H1 (cell line): ENCODE measurements at regions not wholly inside any gene's neighbourhood (a gene's known extent, or its start where the extent isn't known, plus 50 kb on each side); places are given as distances from the start of the nearest gene placed in this dataset.

Experiments
- CTCF ChIA-PET: fragments of 300-600 bp; sonication (Branson Sonifier 250); formaldehyde crosslinking; loops from one replicate; lab custom pipeline; 2021; ENCODE audit not compliant: partially characterized antibody; lab: Charles Lee
- POLR2A ChIA-PET: fragments of 300-600 bp; sonication (Branson Sonifier 250); formaldehyde crosslinking; loops from one replicate; lab custom pipeline; 2021; ENCODE audit warnings: inconsistent platforms; ENCODE audit not compliant: partially characterized antibody; lab: Charles Lee
- DNase-seq, 2 experiments: peaks; one replicate each; pipeline versions ENCODE4 v3.0.0 to v3.0.0-alpha.2; 2010 to 2022; ENCODE audit warnings: low spot score in 2 of 2, low read depth in 1 of 2, mixed read lengths in 1 of 2
- FAIRE-seq: peaks from 2 replicates; lab custom pipeline; 2011; peaks lifted over from hg19 to GRCh38; lab: Jason Lieb, UNC
- H2AFZ ChIP-seq: 2 replicates; pipeline ENCODE4 v1.8.1; 2012; ENCODE audit warnings: low read length, inconsistent platforms
- H2AK5ac ChIP-seq: 2 replicates; pipeline ENCODE4 v1.6.1; 2013; ENCODE audit warnings: low read depth, low read length
- H2BK120ac ChIP-seq: replicated peaks from 2 replicates; pipeline ENCODE3; 2013; ENCODE audit warnings: low read depth, low read length, inconsistent platforms
- H2BK12ac ChIP-seq: 2 replicates; pipeline ENCODE4 v1.6.1; 2013; ENCODE audit warnings: low read depth, low read length
- H2BK15ac ChIP-seq: 2 replicates; pipeline ENCODE4 v1.6.1; 2013; ENCODE audit warnings: low read length
- H2BK20ac ChIP-seq: 2 replicates; pipeline ENCODE4 v1.6.1; 2013; ENCODE audit warnings: low read length
- H2BK5ac ChIP-seq: 2 replicates; pipeline ENCODE4 v1.6.1; 2013; ENCODE audit warnings: low read depth, low read length
- H3K14ac ChIP-seq: 2 replicates; pipeline ENCODE4 v1.6.1; 2013; ENCODE audit warnings: inconsistent platforms; ENCODE audit not compliant: insufficient read length
- H3K18ac ChIP-seq: 2 replicates; pipeline ENCODE4 v1.6.1; 2013; ENCODE audit warnings: low read length; ENCODE audit errors: extremely low read depth
- H3K23ac ChIP-seq: 2 replicates; pipeline ENCODE4 v1.6.1; 2013; ENCODE audit warnings: inconsistent platforms; ENCODE audit not compliant: insufficient read length
- H3K23me2 ChIP-seq: 2 replicates; pipeline ENCODE4 v1.6.1; 2013; ENCODE audit warnings: low read depth, low read length
- H3K27ac ChIP-seq: 2 replicates; pipeline ENCODE4 v1.6.1; 2011; ENCODE audit warnings: low read depth, low read length, inconsistent platforms
- H3K27me3 ChIP-seq, 4 experiments: replicated peaks in 1 of 4; 1 replicate in 1 of 4; 2 replicates in 3 of 4; pipeline versions ENCODE4 v1.6.1 to v1.8.1; 2011 to 2013; ENCODE audit warnings: low read length in 3 of 4, mild to moderate bottlenecking in 3 of 4, inconsistent platforms in 2 of 4, mixed read lengths in 2 of 4, moderate library complexity in 1 of 4; ENCODE audit not compliant: control insufficient read depth in 3 of 4, insufficient read depth in 3 of 4; ENCODE audit errors: extremely low read depth in 1 of 4
- H3K36me3 ChIP-seq, 4 experiments: 2 replicates each; pipeline versions ENCODE4 v1.6.1 to v1.8.1; 2011 to 2013; ENCODE audit warnings: mild to moderate bottlenecking in 4 of 4, low read length in 3 of 4, moderate library complexity in 2 of 4, control low read depth in 1 of 4, inconsistent platforms in 1 of 4; ENCODE audit not compliant: insufficient read depth in 4 of 4, control insufficient read depth in 2 of 4
- H3K4ac ChIP-seq: replicated peaks from 2 replicates; pipeline ENCODE3; 2013; ENCODE audit warnings: low read length, low read depth, mixed read lengths, inconsistent platforms; ENCODE audit not compliant: insufficient read length
- H3K4me1 ChIP-seq, 4 experiments: replicated peaks in 1 of 4; 1 replicate in 1 of 4; 2 replicates in 3 of 4; pipeline versions ENCODE4 v1.6.1 to v1.8.1; 2011 to 2013; ENCODE audit warnings: low read length in 3 of 4, inconsistent platforms in 2 of 4, mixed read lengths in 1 of 4; ENCODE audit not compliant: insufficient read depth in 4 of 4, control insufficient read depth in 3 of 4
- H3K4me2 ChIP-seq, 2 experiments: 2 replicates each; pipeline versions ENCODE4 v1.6.1 to v1.8.1; 2011 to 2013; ENCODE audit warnings: low read depth in 2 of 2, low read length in 2 of 2, control low read depth in 1 of 2, inconsistent platforms in 1 of 2, mild to moderate bottlenecking in 1 of 2; ENCODE audit not compliant: insufficient read depth in 1 of 2
- H3K4me3 ChIP-seq, 4 experiments: fragments of 200-600, 300-600 bp in 1 of 4; sonication (generic), shearing (Covaris generic), sonication (Bioruptor Twin) in 1 of 4; 2 replicates each; pipeline versions ENCODE4 v1.5.1 to v1.8.1; 2011 to 2016; ENCODE audit warnings: low read length in 4 of 4, low read depth in 3 of 4, control low read depth in 2 of 4, inconsistent platforms in 2 of 4, mild to moderate bottlenecking in 2 of 4, mixed read lengths in 1 of 4, moderate library complexity in 1 of 4; ENCODE audit not compliant: insufficient read depth in 2 of 4; ENCODE audit errors: extremely low read depth in 1 of 4
- H3K56ac ChIP-seq: replicated peaks from 2 replicates; pipeline ENCODE3; 2013; ENCODE audit warnings: low read depth, mild to moderate bottlenecking, mixed read lengths, low read length, inconsistent platforms; ENCODE audit not compliant: insufficient read length
- H3K79me1 ChIP-seq: 2 replicates; pipeline ENCODE4 v1.6.1; 2013; ENCODE audit warnings: low read depth, low read length, control low read depth
- H3K79me2 ChIP-seq, 2 experiments: 2 replicates each; pipeline versions ENCODE4 v1.6.1 to v1.8.1; 2012 to 2013; ENCODE audit warnings: low read length in 2 of 2, mild to moderate bottlenecking in 2 of 2, inconsistent platforms in 1 of 2; ENCODE audit not compliant: insufficient read depth in 2 of 2, control insufficient read depth in 1 of 2
- H3K9ac ChIP-seq, 4 experiments: replicated peaks in 1 of 4; 1 replicate in 1 of 4; 2 replicates in 3 of 4; pipeline versions ENCODE4 v1.6.1 to v1.8.1; 2011 to 2013; ENCODE audit warnings: low read depth in 3 of 4, low read length in 3 of 4, control low read depth in 2 of 4, mild to moderate bottlenecking in 2 of 4, moderate library complexity in 2 of 4, inconsistent platforms in 1 of 4; ENCODE audit errors: extremely low read depth in 1 of 4
- H3K9me3 ChIP-seq, 2 experiments: 2 replicates each; pipeline versions ENCODE4 v1.6.1 to v1.8.1; 2012 to 2013; ENCODE audit warnings: mild to moderate bottlenecking in 2 of 2, moderate library complexity in 2 of 2, control low read depth in 1 of 2, inconsistent platforms in 1 of 2, low read depth in 1 of 2, low read length in 1 of 2, mixed read lengths in 1 of 2; ENCODE audit not compliant: insufficient read depth in 2 of 2
- H4K20me1 ChIP-seq, 2 experiments: replicated peaks in 1 of 2; 2 replicates each; pipeline versions ENCODE3 to v1.8.1; 2011 to 2013; ENCODE audit warnings: inconsistent platforms in 2 of 2, low read length in 2 of 2, mild to moderate bottlenecking in 1 of 2; ENCODE audit not compliant: insufficient read depth in 2 of 2, control insufficient read depth in 1 of 2
- H4K5ac ChIP-seq: 2 replicates; pipeline ENCODE4 v1.6.1; 2013; ENCODE audit warnings: low read length, low read depth, mixed read lengths, inconsistent platforms; ENCODE audit not compliant: insufficient read length
- H4K8ac ChIP-seq: 2 replicates; pipeline ENCODE4 v1.8.0; 2013; ENCODE audit warnings: mild to moderate bottlenecking, moderate library complexity, low read length, inconsistent platforms; ENCODE audit not compliant: insufficient read depth; ENCODE audit errors: extremely low read depth
- H4K91ac ChIP-seq: replicated peaks from 2 replicates; pipeline ENCODE3; 2013; ENCODE audit warnings: low read length, mixed read lengths, inconsistent platforms; ENCODE audit not compliant: insufficient read length
- CBX8 ChIP-seq: fragments of 300-800, 300-1000 bp; sonication (generic); IDR thresholded peaks from 2 replicates; pipeline ENCODE4 v1.7.1; 2016; ENCODE audit warnings: low read depth, low read length, borderline replicate concordance
- E2F6 ChIP-seq: IDR thresholded peaks from 2 replicates; pipeline ENCODE4 v1.6.1; 2012; ENCODE audit warnings: inconsistent platforms
- GABPA ChIP-seq: IDR thresholded peaks from 2 replicates; pipeline ENCODE4 v1.6.1; 2011; ENCODE audit warnings: mild to moderate bottlenecking, low read length, moderate library complexity, borderline replicate concordance; ENCODE audit not compliant: insufficient read depth
- JUN ChIP-seq: IDR thresholded peaks from 2 replicates; pipeline ENCODE4 v1.6.1; 2011; ENCODE audit warnings: low read depth, mild to moderate bottlenecking, improper control_type of control experiment, low read length
- KDM1A ChIP-seq: fragments of 200-600, 300-600 bp; sonication (generic); IDR thresholded peaks from 2 replicates; pipeline ENCODE4 v1.7.1; 2016; ENCODE audit warnings: mild to moderate bottlenecking, low read length, borderline replicate concordance
- KDM5A ChIP-seq: fragments of 200-600 bp; IDR thresholded peaks from 2 replicates; pipeline ENCODE4 v1.7.1; 2012; ENCODE audit warnings: mild to moderate bottlenecking, low read length, inconsistent platforms, mixed read lengths
- MAFK ChIP-seq: IDR thresholded peaks from 2 replicates; pipeline ENCODE4 v1.6.1; 2012; ENCODE audit warnings: low read depth, mild to moderate bottlenecking, improper control_type of control experiment, low read length
- RNF2 ChIP-seq: fragments of 200-900, 300-1000 bp; sonication (generic); IDR thresholded peaks from 2 replicates; pipeline ENCODE4 v1.7.1; 2016; ENCODE audit warnings: borderline replicate concordance, low read depth, mild to moderate bottlenecking, antibody characterized with exemption, low read length; ENCODE audit not compliant: poor library complexity, severe bottlenecking; ENCODE audit errors: missing control alignments
- SP2 ChIP-seq: IDR thresholded peaks from 2 replicates; pipeline ENCODE4 v1.6.1; 2012; ENCODE audit warnings: mild to moderate bottlenecking, low read length, inconsistent platforms
- TCF12 ChIP-seq: IDR thresholded peaks from 2 replicates; pipeline ENCODE4 v1.6.1; 2011; ENCODE audit warnings: low read depth, mild to moderate bottlenecking, low read length
- TEAD4 ChIP-seq: IDR thresholded peaks from 2 replicates; pipeline ENCODE4 v1.6.1; 2012; ENCODE audit warnings: low read depth, low read length, inconsistent platforms, mixed read lengths
- USF2 ChIP-seq: IDR thresholded peaks from 2 replicates; pipeline ENCODE4 v1.6.1; 2011; ENCODE audit warnings: low read length, improper control_type of control experiment
- WGBS, 2 experiments: shearing (Covaris generic) in 1 of 2; methylation state at CpG; one replicate each; pipeline versions ENCODE4 v1.1.6 to v1.1.7; 2013 to 2015; ENCODE audit warnings: low lambda C conversion rate in 2 of 2, mixed read lengths in 2 of 2, inconsistent platforms in 1 of 2, low coverage in 1 of 2, missing lambda C conversion rate in 1 of 2; ENCODE audit not compliant: insufficient replicate concordance in 2 of 2, insufficient coverage in 1 of 2, insufficient read length in 1 of 2; ENCODE audit errors: extremely low coverage in 1 of 2, missing lambda C conversion rate in 1 of 2; 5-methylcytosine and 5-hydroxymethylcytosine counted together

- H4K8ac ChIP-seq, result no peak overlapping the region
- H3K27me3 ChIP-seq, result no peaks in the 10 kb centered on the region
- no peak overlapping the region for H2BK20ac ChIP-seq
- no peak overlapping the region for H2BK12ac ChIP-seq
- no peak for DNase-seq
- FAIRE-seq, result no peak
- H3K79me1 ChIP-seq, result no peaks in the 10 kb centered on the region
- H3K4me3 ChIP-seq, result no peak overlapping the region
- no peak overlapping the region for H4K5ac ChIP-seq
- no peak overlapping the region for H3K27ac ChIP-seq
- ChIA-PET CTCF (no interaction called here), POLR2A (no interaction called here)
- H3K14ac ChIP-seq, result no peak overlapping the region
- peaks cover 0 to 15% (median 0%) of the 10 kb centered on the region in 4 experiments; a peak in 1 of 7 replicates for H3K4me1 ChIP-seq
- 62% methylated on average over 2 of the region's 2 CpGs; no CpG with 5 or more reads in 1 of the 2 experiments for WGBS, 2 experiments
- H2AFZ ChIP-seq, result no peak overlapping the region
- no peak overlapping the region for H2BK5ac ChIP-seq
- H4K91ac ChIP-seq, result no peak overlapping the region
- no peak overlapping the region for H3K9ac ChIP-seq
- H3K23ac ChIP-seq, result no peak overlapping the region
- no peak overlapping the region for H2AK5ac ChIP-seq
- H3K56ac ChIP-seq, result no peak overlapping the region
- no peak overlapping the region for H2BK15ac ChIP-seq
- H4K20me1 ChIP-seq, result no peaks in the 10 kb centered on the region
- no peaks in the 10 kb centered on the region for H3K79me2 ChIP-seq
- H2BK120ac ChIP-seq, result no peak overlapping the region
- no peaks in the 10 kb centered on the region for H3K23me2 ChIP-seq
- no peak overlapping the region for H3K4ac ChIP-seq
- H3K9me3 ChIP-seq, result 0 out of 4 replicates have a peak, but pooled peaks cover 0 to 3% of the 10 kb centered on the region in 2 experiments
- no peak overlapping the region for H3K18ac ChIP-seq
- H3K36me3 ChIP-seq, result no peaks in the 10 kb centered on the region
- no peak overlapping the region for H3K4me2 ChIP-seq
- TF ChIP-seq CBX8 (no peak), MAFK (no peak), TEAD4 (no peak), TCF12 (no peak), RNF2 (no peak), E2F6 (no peak), KDM5A (no peak), GABPA (no peak), KDM1A (no peak), SP2 (no peak), USF2 (no peak), JUN (no peak)
Measured at GRCh38 chr13:80586356-80586755, 245.4 kb upstream of the SPRY2 start.
